SK-N-MC (cell line): ENCODE measurements at regions not wholly inside any gene's neighbourhood (a gene's known extent, or its start where the extent isn't known, plus 50 kb on each side); places are given as distances from the start of the nearest gene placed in this dataset.

Experiments
- EZH2 ChIP-seq: fragments of 200-600 bp; sonication (generic); IDR thresholded peaks from one replicate; pipeline ENCODE4 v1.6.1; 2017; ENCODE audit warnings: antibody characterized with exemption
- POLR2AphosphoS5 ChIP-seq: IDR thresholded peaks from 2 replicates; pipeline ENCODE4 v1.6.1; 2012; ENCODE audit warnings: mild to moderate bottlenecking, low read depth, low read length, borderline replicate concordance

DNA sequence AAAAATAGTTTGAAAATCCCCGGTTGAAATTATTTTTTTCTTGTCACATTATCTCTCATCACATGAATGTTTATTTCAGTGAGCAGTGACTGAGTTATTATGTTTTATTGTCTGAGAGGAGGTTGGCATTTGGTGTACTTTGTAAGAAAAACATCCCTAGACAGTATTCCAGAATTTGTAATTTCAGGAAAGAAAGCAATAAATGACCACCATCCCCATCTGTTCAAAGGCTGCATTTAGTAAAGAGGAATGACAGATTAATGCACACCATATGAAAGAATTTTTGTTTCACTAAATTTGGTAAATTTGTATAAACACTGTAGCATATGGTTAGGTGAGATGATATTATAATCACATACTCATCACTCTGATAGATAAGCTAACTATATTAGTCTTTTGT, 57.1 kb upstream of the FUT9 start:
- TF ChIP-seq EZH2, result no peak
- no peak for TF ChIP-seq POLR2AphosphoS5
